ENCODE measurements at regions not wholly inside any gene's neighbourhood (a gene's known extent, or its start where the extent isn't known, plus 50 kb on each side); places are given as distances from the start of the nearest gene placed in this dataset.

DNA sequence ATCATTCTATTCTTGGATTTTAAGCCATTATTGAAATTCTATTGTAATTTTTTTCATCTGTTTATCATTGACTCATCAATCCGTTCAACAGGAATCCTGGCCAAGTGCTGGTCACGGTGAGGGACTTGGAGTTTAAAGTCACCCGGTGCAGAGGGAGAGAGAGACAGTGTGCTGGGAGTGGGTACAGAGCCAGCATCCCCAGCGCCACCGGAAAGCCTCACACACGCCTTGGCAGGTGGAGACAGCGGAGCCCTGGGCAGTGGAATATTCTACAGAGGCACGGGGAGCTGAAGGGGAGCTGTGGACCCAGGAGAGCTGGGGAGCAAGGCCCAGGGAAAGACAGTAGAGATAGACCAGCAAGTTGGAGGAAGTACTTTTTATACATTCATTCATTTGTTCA is 787.6 kb downstream of the BRD1 start:
- H3K27ac Mint-ChIP-seq: no peak overlapping the region
- no peaks in the 10 kb centered on the region; the same call in 1 of the 2 replicates for H3K27me3 Mint-ChIP-seq (ENCODE audit: insufficient read depth)
- TF ChIP-seq, protein P1, sequence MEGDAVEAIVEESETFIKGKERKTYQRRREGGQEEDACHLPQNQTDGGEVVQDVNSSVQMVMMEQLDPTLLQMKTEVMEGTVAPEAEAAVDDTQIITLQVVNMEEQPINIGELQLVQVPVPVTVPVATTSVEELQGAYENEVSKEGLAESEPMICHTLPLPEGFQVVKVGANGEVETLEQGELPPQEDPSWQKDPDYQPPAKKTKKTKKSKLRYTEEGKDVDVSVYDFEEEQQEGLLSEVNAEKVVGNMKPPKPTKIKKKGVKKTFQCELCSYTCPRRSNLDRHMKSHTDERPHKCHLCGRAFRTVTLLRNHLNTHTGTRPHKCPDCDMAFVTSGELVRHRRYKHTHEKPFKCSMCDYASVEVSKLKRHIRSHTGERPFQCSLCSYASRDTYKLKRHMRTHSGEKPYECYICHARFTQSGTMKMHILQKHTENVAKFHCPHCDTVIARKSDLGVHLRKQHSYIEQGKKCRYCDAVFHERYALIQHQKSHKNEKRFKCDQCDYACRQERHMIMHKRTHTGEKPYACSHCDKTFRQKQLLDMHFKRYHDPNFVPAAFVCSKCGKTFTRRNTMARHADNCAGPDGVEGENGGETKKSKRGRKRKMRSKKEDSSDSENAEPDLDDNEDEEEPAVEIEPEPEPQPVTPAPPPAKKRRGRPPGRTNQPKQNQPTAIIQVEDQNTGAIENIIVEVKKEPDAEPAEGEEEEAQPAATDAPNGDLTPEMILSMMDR (IDR thresholded peaks at IDR 0.05): no peak
- H3K9me3 Mint-ChIP-seq: peaks cover 77% of the 10 kb centered on the region
- no peak overlapping the region for H3K4me3 Mint-ChIP-seq
- H3K4me1 Mint-ChIP-seq (ENCODE audit: low read depth): no peaks in the 10 kb centered on the region
- DNase-seq: no peak
- peaks cover 18% of the 10 kb centered on the region for H3K36me3 Mint-ChIP-seq (ENCODE audit: low read depth)

DNA sequence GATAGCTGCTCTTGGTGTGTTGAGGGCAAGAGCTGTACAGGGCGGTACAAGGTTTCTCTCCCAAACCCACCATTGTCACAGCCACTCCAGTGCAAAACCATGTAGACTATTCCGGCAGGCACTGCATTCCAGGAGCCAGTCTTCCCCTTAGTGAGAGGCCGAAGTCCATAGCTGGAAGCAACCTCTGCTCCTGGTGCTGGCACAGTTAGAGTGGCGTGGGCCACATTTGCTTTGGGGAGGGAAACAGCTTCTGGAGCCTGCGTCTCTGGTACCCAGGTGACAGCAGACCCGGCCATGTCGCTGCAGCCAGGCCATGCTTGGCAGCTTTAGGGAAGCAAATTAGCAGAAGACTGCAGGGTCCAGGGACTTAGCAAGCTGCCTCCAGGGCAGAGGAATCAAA is 788.0 kb downstream of the BRD1 start:
- TF ChIP-seq, protein P1 (IDR thresholded peaks at IDR 0.05): no peak
- Mint-ChIP-seq H3K4me1 (ENCODE audit: low read depth) (no peaks in the 10 kb centered on the region), H3K27ac (no peak overlapping the region), H3K27me3 (ENCODE audit: insufficient read depth) (no peaks in the 10 kb centered on the region; the same call in 1 of the 2 replicates), H3K4me3 (no peak overlapping the region), H3K9me3 (peaks cover 75% of the 10 kb centered on the region), H3K36me3 (ENCODE audit: low read depth) (peaks cover 18% of the 10 kb centered on the region)
- no peak for DNase-seq

- no peak for DNase-seq
Measured at GRCh38 chr22:49037701-49038245, 789.9 kb downstream of the BRD1 start.

DNA sequence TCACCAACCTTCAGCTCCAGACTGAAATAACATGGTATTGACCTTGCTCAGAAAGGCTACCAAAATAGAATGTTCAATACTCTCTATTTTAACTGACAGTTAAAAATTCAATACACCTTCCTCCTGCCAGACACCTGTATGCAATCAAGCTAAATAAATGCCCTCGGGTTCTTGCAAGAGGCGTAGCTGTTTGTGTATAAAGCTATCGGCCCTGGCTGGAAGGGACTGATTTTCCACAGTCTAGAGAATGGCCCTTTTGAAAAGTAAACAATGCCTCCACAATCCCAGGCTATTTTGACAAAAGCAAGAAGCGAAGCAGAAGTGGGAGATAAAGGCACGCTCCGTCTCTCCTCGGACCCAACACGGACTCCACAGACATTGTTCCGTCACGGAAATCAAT is 791.2 kb downstream of the BRD1 start:
- DNase-seq: no peak
- no peaks in the 10 kb centered on the region for H3K27me3 Mint-ChIP-seq (ENCODE audit: insufficient read depth)
- TF ChIP-seq, protein P1 (IDR thresholded peaks at IDR 0.05): no peak
- peaks cover 80% of the 10 kb centered on the region for H3K9me3 Mint-ChIP-seq
- peaks cover 14% of the 10 kb centered on the region for H3K36me3 Mint-ChIP-seq (ENCODE audit: low read depth)
- no peaks in the 10 kb centered on the region for H3K4me1 Mint-ChIP-seq (ENCODE audit: low read depth)
- no peak overlapping the region for H3K4me3 Mint-ChIP-seq
- H3K27ac Mint-ChIP-seq: no peak overlapping the region

More at GRCh38 chr22:49037701-49038245, 789.9 kb downstream of the BRD1 start:
- Mint-ChIP-seq H3K27me3 (ENCODE audit: insufficient read depth) (no peaks in the 10 kb centered on the region), H3K9me3 (peaks cover 82% of the 10 kb centered on the region), H3K36me3 (ENCODE audit: low read depth) (peaks cover 14% of the 10 kb centered on the region), H3K4me1 (ENCODE audit: low read depth) (no peaks in the 10 kb centered on the region), H3K27ac (no peak overlapping the region), H3K4me3 (no peak overlapping the region)
- TF ChIP-seq, protein P1 (IDR thresholded peaks at IDR 0.05): no peak

GRCh38 chr22:49035818-49036457 is 791.7 kb downstream of the BRD1 start:
- TF ChIP-seq, protein P1 (IDR thresholded peaks at IDR 0.05): no peak
- Mint-ChIP-seq H3K27ac (no peak overlapping the region), H3K4me1 (ENCODE audit: low read depth) (no peaks in the 10 kb centered on the region), H3K27me3 (ENCODE audit: insufficient read depth) (no peaks in the 10 kb centered on the region), H3K4me3 (no peak overlapping the region), H3K36me3 (ENCODE audit: low read depth) (peaks cover 14% of the 10 kb centered on the region), H3K9me3 (peaks cover 78% of the 10 kb centered on the region)
- DNase-seq: no peak
